ENCODE measurements at regions not wholly inside any gene's neighbourhood (a gene's known extent, or its start where the extent isn't known, plus 50 kb on each side); places are given as distances from the start of the nearest gene placed in this dataset.
"Not testable (repeated sequence)": the region's sequence is repeated elsewhere in the genome, so short reads cannot be mapped to it uniquely, and the experiment has no call there.

GRCh38 chr4:35021222-35021621, 1223.1 kb downstream of the ARAP2 start:
- intact Hi-C loops (cut with DNase I); ATAC-seq; DNase-seq (ENCODE audit: missing footprints): not testable (repeated sequence)

GRCh38 chr4:35025152-35025834, 1219.0 kb downstream of the ARAP2 start:
- no peak for DNase-seq (ENCODE audit: missing footprints)
- intact Hi-C loops (cut with DNase I), result no loop called here
- ATAC-seq, result no peak

GRCh38 chr4:35038079-35038805, 1206.1 kb downstream of the ARAP2 start:
- no peak for DNase-seq (ENCODE audit: missing footprints)
- ATAC-seq, result no peak
- intact Hi-C loops (cut with DNase I), result no loop called here

GRCh38 chr4:35038845-35039244, 1205.5 kb downstream of the ARAP2 start:
- intact Hi-C loops (cut with DNase I), result no loop called here
- no peak for DNase-seq (ENCODE audit: missing footprints)
- ATAC-seq, result no peak

- ATAC-seq, result no peak
- intact Hi-C loops (cut with DNase I), result no loop called here
- no peak for DNase-seq (ENCODE audit: missing footprints)
These were observed 1191.8 kb downstream of the ARAP2 start for GRCh38 chr4:35052546-35052945.

- intact Hi-C loops (cut with DNase I), result no loop called here
- no peak for ATAC-seq
- DNase-seq (ENCODE audit: missing footprints), result no peak
These were observed 1181.2 kb downstream of the ARAP2 start for GRCh38 chr4:35063031-35063570.

- DNase-seq (ENCODE audit: missing footprints) (no peak), ATAC-seq (no peak)
- intact Hi-C loops (cut with DNase I), result no loop called here
These were observed 1177.9 kb downstream of the ARAP2 start for GRCh38 chr4:35066406-35066805.

- ATAC-seq (no peak), DNase-seq (ENCODE audit: missing footprints) (no peak)
- intact Hi-C loops (cut with DNase I), result no loop called here
These were observed 1163.5 kb downstream of the ARAP2 start for GRCh38 chr4:35080799-35081198.

GRCh38 chr4:35087218-35087617, 1157.1 kb downstream of the ARAP2 start:
- intact Hi-C loops (cut with DNase I), result no loop called here
- ATAC-seq, result no peak
- no peak for DNase-seq (ENCODE audit: missing footprints)

- ATAC-seq (no peak), DNase-seq (ENCODE audit: missing footprints) (no peak)
- intact Hi-C loops (cut with DNase I), result no loop called here
These were observed 1143.4 kb downstream of the ARAP2 start for GRCh38 chr4:35100932-35101331.

GRCh38 chr4:35102066-35102465, 1142.2 kb downstream of the ARAP2 start:
- intact Hi-C loops (cut with DNase I), result no loop called here
- no peak for ATAC-seq

GRCh38 chr4:35105486-35105885, 1138.8 kb downstream of the ARAP2 start:
- no peak for DNase-seq (ENCODE audit: missing footprints)
- no peak for ATAC-seq
- intact Hi-C loops (cut with DNase I), result no loop called here

More at GRCh38 chr4:35102066-35102465, 1142.2 kb downstream of the ARAP2 start:
- DNase-seq (ENCODE audit: missing footprints), result no peak

- intact Hi-C loops (cut with DNase I), result no loop called here
- ATAC-seq (no peak), DNase-seq (ENCODE audit: missing footprints) (no peak)
These were observed 1138.1 kb downstream of the ARAP2 start for GRCh38 chr4:35106091-35106734.

GRCh38 chr4:35124106-35124505, 1120.2 kb downstream of the ARAP2 start:
- no peak for ATAC-seq
- DNase-seq (ENCODE audit: missing footprints), result no peak
- intact Hi-C loops (cut with DNase I), result no loop called here

GRCh38 chr4:35125995-35126712, 1118.2 kb downstream of the ARAP2 start:
- intact Hi-C loops (cut with DNase I), result no loop called here
- DNase-seq (ENCODE audit: missing footprints), result no peak
- no peak for ATAC-seq

- intact Hi-C loops (cut with DNase I), result no loop called here
- no peak for DNase-seq (ENCODE audit: missing footprints)
- no peak for ATAC-seq
These were observed 1105.9 kb downstream of the ARAP2 start for GRCh38 chr4:35138449-35138848.

GRCh38 chr4:35147761-35148160, 1096.6 kb downstream of the ARAP2 start:
- intact Hi-C loops (cut with DNase I), result no loop called here
- DNase-seq (ENCODE audit: missing footprints) (no peak), ATAC-seq (no peak)

GRCh38 chr4:35151816-35152572, 1092.3 kb downstream of the ARAP2 start:
- DNase-seq (ENCODE audit: missing footprints) (no peak), ATAC-seq (no peak)
- intact Hi-C loops (cut with DNase I), result no loop called here
